ENCODE measurements at regions not wholly inside any gene's neighbourhood (a gene's known extent, or its start where the extent isn't known, plus 50 kb on each side); places are given as distances from the start of the nearest gene placed in this dataset.
"Not testable (repeated sequence)": the region's sequence is repeated elsewhere in the genome, so short reads cannot be mapped to it uniquely, and the experiment has no call there.

- no peak for DNase-seq
These were observed 51.2 kb upstream of the MEX3C start for GRCh38 chr18:51248685-51249084.

GRCh38 chr18:51250006-51250405 is 52.5 kb upstream of the MEX3C start:
- no peak for DNase-seq

GRCh38 chr18:51250458-51251024 is 53.1 kb upstream of the MEX3C start:
- no peak for DNase-seq

DNA sequence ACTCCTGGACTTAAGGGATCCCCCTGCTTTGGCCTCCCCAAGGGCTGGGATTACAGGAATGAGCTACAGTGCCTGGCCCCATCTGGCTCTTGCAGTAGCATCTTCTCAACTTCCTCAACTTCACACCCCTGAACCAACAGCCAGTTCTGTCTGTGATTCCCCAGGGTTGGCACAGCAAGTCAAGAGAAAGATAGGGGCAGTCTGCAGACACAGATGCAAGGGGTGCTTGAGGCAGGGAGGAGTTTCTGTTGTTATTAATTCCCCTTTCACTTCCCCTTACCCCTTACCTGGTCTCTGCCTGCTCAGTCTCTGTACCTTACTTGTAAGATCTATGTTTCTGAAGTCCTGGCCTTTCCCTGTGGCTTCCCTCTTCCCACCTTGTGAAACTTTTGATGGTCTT is 54.1 kb upstream of the MEX3C start:
- DNase-seq, result peak in 1 of 2 donors; percentile 66

DNA sequence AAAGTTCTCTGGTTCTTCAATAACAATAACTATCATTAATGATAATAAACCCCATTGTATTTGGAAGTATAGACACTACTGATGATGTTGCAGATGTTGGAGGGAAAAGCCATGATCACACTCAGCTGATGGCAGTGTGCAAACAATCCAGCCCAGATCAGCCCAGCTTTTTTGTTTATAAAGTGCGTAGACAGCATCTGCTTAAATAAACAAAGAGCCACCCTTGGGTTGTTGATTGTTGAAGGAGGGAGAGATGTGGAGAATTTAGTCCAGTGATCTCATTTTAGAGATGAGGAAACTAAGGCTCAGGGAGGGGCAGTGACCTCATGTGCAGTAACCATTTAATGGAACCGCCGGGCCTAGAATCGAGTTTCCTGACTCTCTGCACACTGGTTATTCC is 56.0 kb upstream of the MEX3C start:
- no peak for DNase-seq

DNA sequence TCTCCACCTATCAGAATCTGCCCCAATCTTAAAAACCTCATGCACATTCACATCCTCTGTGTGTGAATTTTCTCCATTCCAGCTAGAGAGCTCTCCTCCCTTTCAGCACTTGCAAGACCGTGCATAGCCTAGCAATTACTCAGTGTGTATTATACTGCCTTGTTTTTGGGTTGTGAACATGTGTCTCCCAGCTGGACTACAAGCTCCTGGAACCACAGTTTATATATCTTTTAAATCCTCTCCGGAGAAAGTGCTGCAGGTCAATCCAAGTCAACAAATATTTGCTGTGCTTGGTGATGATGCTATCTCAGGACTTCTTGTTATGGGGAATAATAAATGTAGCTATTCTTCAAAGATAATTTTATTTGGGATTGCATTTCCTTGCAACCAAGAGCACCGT is 58.2 kb upstream of the MEX3C start:
- no peak for DNase-seq

GRCh38 chr18:51257150-51257549 is 59.7 kb upstream of the MEX3C start:
- no peak for DNase-seq

DNA sequence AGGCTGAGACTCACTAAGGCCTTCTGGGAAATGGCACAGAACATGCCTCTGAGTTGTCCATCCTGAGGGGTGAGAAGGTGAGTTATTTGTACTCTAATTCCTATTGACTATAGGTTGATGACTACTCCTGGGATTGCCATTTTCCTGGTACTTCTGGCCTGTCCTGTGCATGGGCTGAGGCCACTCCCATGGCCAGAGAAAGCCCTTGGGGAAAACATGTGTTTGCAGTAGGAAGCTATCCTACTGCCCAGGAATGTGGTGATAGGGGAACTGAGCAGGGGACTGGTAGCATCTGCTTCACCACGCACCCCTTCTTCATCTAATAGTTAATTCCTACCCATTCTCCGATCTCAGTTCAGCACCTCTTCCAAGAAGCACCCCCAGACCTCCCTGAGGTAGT is 62.6 kb upstream of the MEX3C start:
- DNase-seq, result no peak

GRCh38 chr18:51266077-51266476 is 68.6 kb upstream of the MEX3C start:
- not testable (repeated sequence) for DNase-seq

GRCh38 chr18:51266773-51267172 is 69.3 kb upstream of the MEX3C start:
- DNase-seq, result no peak

- DNase-seq, result no peak
These were observed 76.0 kb upstream of the MEX3C start for GRCh38 chr18:51273437-51273836.

DNA sequence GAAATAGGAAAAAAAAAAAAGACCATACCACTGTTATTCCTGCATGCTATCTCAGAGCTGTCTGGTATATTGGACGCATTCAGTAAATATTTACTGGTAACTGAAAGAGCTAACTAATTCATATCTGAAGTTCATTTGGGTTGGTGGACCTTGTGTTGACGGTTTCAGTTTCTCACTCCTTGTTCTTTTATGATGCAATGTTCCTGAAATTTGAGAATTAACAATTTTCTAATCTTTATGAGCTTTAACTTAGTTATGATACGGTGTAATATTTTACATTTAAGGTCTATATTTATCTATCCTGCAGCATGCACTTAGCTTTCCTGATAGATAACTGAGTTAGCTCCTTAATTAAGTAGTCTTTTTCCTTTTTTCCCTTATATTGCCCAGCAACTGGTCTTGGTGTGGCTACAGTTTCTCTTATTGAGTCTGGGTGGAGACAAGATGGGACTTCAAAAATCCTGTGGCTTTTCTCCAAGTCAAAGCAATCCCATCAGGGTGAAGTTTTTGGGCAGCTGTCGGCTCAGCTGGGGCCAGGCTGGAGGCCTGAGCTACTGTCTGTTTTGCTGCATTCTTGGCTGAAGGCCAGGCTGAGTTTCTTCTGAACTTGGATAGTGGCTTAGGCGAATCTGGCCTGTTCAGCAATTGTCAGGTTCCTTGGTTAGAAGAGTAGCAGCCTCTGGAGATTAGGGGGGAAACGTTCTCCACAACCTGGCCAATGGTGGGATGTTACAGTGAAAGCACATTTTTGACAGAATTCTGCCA is 78.4 kb upstream of the MEX3C start:
- DNase-seq, result no peak

GRCh38 chr18:51278045-51278649 is 80.7 kb upstream of the MEX3C start:
- DNase-seq, result no peak

- DNase-seq, result no peak
These were observed 82.0 kb upstream of the MEX3C start for GRCh38 chr18:51279367-51279984.

- no peak for DNase-seq
These were observed 90.5 kb upstream of the MEX3C start for GRCh38 chr18:51287818-51288508.

DNA sequence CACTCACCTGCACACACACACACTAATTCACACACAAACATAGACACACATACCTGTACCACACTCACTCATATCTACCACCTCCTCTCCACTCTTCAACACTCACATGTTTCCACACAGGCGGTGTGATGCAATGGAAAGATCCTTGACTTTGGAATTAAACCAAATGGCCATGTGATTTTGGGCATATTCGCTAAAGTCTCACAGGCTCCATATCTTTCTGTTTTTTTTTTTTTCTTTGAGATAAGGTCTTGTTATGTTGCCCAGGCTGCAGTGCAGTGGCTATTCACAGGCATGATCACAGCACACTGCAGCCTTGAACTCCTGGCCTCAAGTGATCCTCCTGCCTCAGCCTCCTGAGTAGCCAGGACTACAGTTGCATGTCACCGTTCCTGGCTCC is 91.1 kb upstream of the MEX3C start:
- no peak for DNase-seq

- no peak for DNase-seq
These were observed 93.4 kb upstream of the MEX3C start for GRCh38 chr18:51290860-51291259.

- DNase-seq, result no peak
These were observed 103.4 kb upstream of the MEX3C start for GRCh38 chr18:51300912-51301311.

GRCh38 chr18:51301376-51301775 is 103.9 kb upstream of the MEX3C start:
- DNase-seq, result no peak

DNA sequence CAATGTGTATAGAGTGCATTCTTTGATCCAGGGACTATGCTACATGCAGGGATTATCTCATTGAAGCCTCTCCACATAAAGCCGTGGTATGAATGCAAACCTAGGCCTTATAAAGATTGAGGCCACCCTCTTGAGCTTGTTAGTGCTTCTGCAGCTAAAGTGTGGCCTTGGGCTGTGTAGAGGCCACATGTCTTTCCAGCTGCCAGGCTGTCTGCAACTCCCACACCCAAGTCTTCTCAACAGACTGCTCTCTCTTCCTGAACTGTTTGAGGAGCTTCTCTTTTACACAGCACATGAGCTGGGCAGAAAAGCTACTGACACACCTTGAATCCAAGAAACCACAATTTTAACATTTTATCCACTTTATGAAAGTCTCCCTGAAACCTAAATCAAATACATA is 119.2 kb upstream of the MEX3C start:
- no peak for DNase-seq

- no peak for DNase-seq
These were observed 124.2 kb upstream of the MEX3C start for GRCh38 chr18:51321696-51322095.

DNA sequence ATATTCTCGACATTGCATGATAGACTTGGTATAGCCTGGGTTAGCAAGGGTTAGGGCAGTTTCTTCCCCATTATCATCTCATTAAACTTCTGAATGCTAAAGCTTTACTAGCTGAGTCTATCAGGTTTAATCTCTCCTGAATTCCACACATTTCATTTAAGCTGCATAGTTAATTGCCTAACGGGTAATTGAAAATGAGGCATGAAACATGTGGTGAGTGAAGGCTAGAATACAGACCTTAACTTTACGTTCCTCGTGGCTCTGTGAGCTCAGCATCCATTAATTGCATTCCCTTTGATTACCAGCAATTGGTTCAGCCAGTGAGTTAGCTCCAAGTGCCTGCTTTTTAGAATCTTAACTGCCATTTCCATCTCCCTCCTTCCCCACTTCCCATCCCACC is 126.5 kb upstream of the MEX3C start:
- DNase-seq, result no peak

- no peak for DNase-seq
These were observed 132.7 kb upstream of the MEX3C start for GRCh38 chr18:51330148-51330547.

Data from CD4-positive, alpha-beta T cell treated with Interleukin-4 for 1 hour (primary cell).